ENCODE measurements at regions not wholly inside any gene's neighbourhood (a gene's known extent, or its start where the extent isn't known, plus 50 kb on each side); places are given as distances from the start of the nearest gene placed in this dataset.
"Not testable (repeated sequence)": the region's sequence is repeated elsewhere in the genome, so short reads cannot be mapped to it uniquely, and the experiment has no call there.

GRCh38 chr15:98083203-98083910, 122.9 kb downstream of the ARRDC4 start:
- no peak for DNase-seq (ENCODE audit: low read depth)
- H3K4me3 ChIP-seq (ENCODE audit: low read depth, low read length), result no peak overlapping the region
- no peak for TF ChIP-seq CTCF (IDR thresholded peaks at IDR 0.05; ENCODE audit: control insufficient read depth, extremely low read depth, insufficient read depth)

GRCh38 chr15:98085003-98085639, 124.6 kb downstream of the ARRDC4 start:
- H3K4me3 ChIP-seq (ENCODE audit: low read depth, low read length), result no peak overlapping the region
- DNase-seq (ENCODE audit: low read depth), result peak; percentile 45

GRCh38 chr15:98088307-98088945, 127.9 kb downstream of the ARRDC4 start:
- not testable (repeated sequence) for DNase-seq (ENCODE audit: low read depth); H3K4me3 ChIP-seq (ENCODE audit: low read depth, low read length)

More at GRCh38 chr15:98085003-98085639, 124.6 kb downstream of the ARRDC4 start:
- TF ChIP-seq CTCF (IDR thresholded peaks at IDR 0.05; ENCODE audit: control insufficient read depth, extremely low read depth, insufficient read depth), result peak; percentile 55

GRCh38 chr15:98089352-98089751, 128.8 kb downstream of the ARRDC4 start:
- not testable (repeated sequence) for H3K4me3 ChIP-seq (ENCODE audit: low read depth, low read length); DNase-seq (ENCODE audit: low read depth)

GRCh38 chr15:98097986-98098385, 137.5 kb downstream of the ARRDC4 start:
- not testable (repeated sequence) for H3K4me3 ChIP-seq (ENCODE audit: low read depth, low read length); DNase-seq (ENCODE audit: low read depth)

GRCh38 chr15:98100606-98101005, 140.1 kb downstream of the ARRDC4 start:
- DNase-seq (ENCODE audit: low read depth); H3K4me3 ChIP-seq (ENCODE audit: low read depth, low read length): not testable (repeated sequence)

- H3K4me3 ChIP-seq (ENCODE audit: low read depth, low read length), result no peak overlapping the region
- no peak for DNase-seq (ENCODE audit: low read depth)
- no peak for TF ChIP-seq CTCF (IDR thresholded peaks at IDR 0.05; ENCODE audit: control insufficient read depth, extremely low read depth, insufficient read depth)
Observed at GRCh38 chr15:98103570-98103969, 143.1 kb downstream of the ARRDC4 start.

GRCh38 chr15:98104386-98105151, 144.1 kb downstream of the ARRDC4 start:
- DNase-seq (ENCODE audit: low read depth); H3K4me3 ChIP-seq (ENCODE audit: low read depth, low read length): not testable (repeated sequence)

GRCh38 chr15:98106615-98107194, 146.2 kb downstream of the ARRDC4 start:
- not testable (repeated sequence) for DNase-seq (ENCODE audit: low read depth); H3K4me3 ChIP-seq (ENCODE audit: low read depth, low read length)

Data from LNCaP clone FGC (cell line).